GM03348 (cell line): ENCODE measurements at regions not wholly inside any gene's neighbourhood (a gene's known extent, or its start where the extent isn't known, plus 50 kb on each side); places are given as distances from the start of the nearest gene placed in this dataset.

Experiments used
- DNase-seq: peaks from one replicate; pipeline ENCODE4 v3.0.0; 2012; ENCODE audit warnings: low spot score

- DNase-seq, result no peak
These were observed 131.6 kb upstream of the LRRC7 start for GRCh38 chr1:69436151-69436550.

GRCh38 chr1:69438056-69438795 is 129.5 kb upstream of the LRRC7 start:
- DNase-seq, result no peak

GRCh38 chr1:69441496-69441895 is 126.2 kb upstream of the LRRC7 start:
- no peak for DNase-seq

GRCh38 chr1:69451196-69451595 is 116.5 kb upstream of the LRRC7 start:
- no peak for DNase-seq

GRCh38 chr1:69455718-69456117 is 112.0 kb upstream of the LRRC7 start:
- no peak for DNase-seq

- DNase-seq, result no peak
These were observed 108.5 kb upstream of the LRRC7 start for GRCh38 chr1:69459244-69459643.

- DNase-seq, result no peak
These were observed 92.7 kb upstream of the LRRC7 start for GRCh38 chr1:69475021-69475420.

GRCh38 chr1:69479734-69480133 is 88.0 kb upstream of the LRRC7 start:
- no peak for DNase-seq

GRCh38 chr1:69483246-69483645 is 84.5 kb upstream of the LRRC7 start:
- no peak for DNase-seq

- DNase-seq, result no peak
These were observed 82.1 kb upstream of the LRRC7 start for GRCh38 chr1:69485616-69486015.

GRCh38 chr1:69491416-69491815 is 76.3 kb upstream of the LRRC7 start:
- no peak for DNase-seq

GRCh38 chr1:69492286-69492685 is 75.4 kb upstream of the LRRC7 start:
- DNase-seq, result no peak

GRCh38 chr1:69494221-69494620 is 73.5 kb upstream of the LRRC7 start:
- DNase-seq, result no peak

- DNase-seq, result no peak
These were observed 70.1 kb upstream of the LRRC7 start for GRCh38 chr1:69497441-69498221.

GRCh38 chr1:69498711-69499110 is 69.0 kb upstream of the LRRC7 start:
- no peak for DNase-seq

GRCh38 chr1:69499203-69499803 is 68.4 kb upstream of the LRRC7 start:
- DNase-seq, result no peak

- DNase-seq, result no peak
These were observed 64.7 kb upstream of the LRRC7 start for GRCh38 chr1:69502991-69503390.

GRCh38 chr1:69504730-69505252 is 62.9 kb upstream of the LRRC7 start:
- DNase-seq, result no peak

- no peak for DNase-seq
These were observed 61.4 kb upstream of the LRRC7 start for GRCh38 chr1:69506311-69506710.

- DNase-seq, result no peak
These were observed 61.0 kb upstream of the LRRC7 start for GRCh38 chr1:69506721-69507120.

- no peak for DNase-seq
These were observed 57.7 kb upstream of the LRRC7 start for GRCh38 chr1:69510026-69510425.

GRCh38 chr1:69511426-69512192 is 56.1 kb upstream of the LRRC7 start:
- DNase-seq, result peak; percentile 2
